ENCODE measurements at regions not wholly inside any gene's neighbourhood (a gene's known extent, or its start where the extent isn't known, plus 50 kb on each side); places are given as distances from the start of the nearest gene placed in this dataset.

DNA sequence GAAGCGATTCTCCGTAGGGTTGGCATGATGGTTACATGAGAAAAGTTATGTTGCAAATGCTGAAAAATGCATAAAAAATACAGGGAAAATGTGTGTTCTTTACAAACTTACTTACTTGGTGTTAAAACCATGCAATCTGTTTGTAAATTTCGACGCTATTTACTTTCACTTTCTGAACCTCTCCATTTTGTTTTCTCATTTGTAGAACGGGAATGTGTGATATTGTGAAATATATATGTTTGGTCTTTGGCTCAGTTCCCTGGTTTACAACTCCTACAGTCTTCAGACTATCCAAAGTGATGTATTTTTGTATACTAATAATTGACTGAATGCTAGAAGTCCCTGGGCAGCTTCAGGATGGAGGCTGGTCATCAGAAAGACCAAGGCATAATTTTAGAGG is 982.3 kb downstream of the ADGRL2 start:
- TF ChIP-seq RAD21 (IDR thresholded peaks at IDR 0.05; ENCODE audit: low read length), result no peak
- TF ChIP-seq SMC3 (IDR thresholded peaks at IDR 0.05; ENCODE audit: low read depth, low read length), result no peak
- no peak for TF ChIP-seq MXI1 (IDR thresholded peaks at IDR 0.05; ENCODE audit: borderline replicate concordance, low read depth, low read length)
- no peak for TF ChIP-seq CTCF (conservative IDR thresholded peaks at IDR 0.05; ENCODE audit: low read depth, low read length)
- no peak for TF ChIP-seq MAZ (IDR thresholded peaks at IDR 0.05; ENCODE audit: borderline replicate concordance, low read depth, low read length)
- TF ChIP-seq POLR2A (IDR thresholded peaks at IDR 0.05; ENCODE audit: low read depth, low read length), result no peak
- no peak for TF ChIP-seq RCOR1 (IDR thresholded peaks at IDR 0.05; ENCODE audit: insufficient replicate concordance, low read length)
- TF ChIP-seq CEBPB (IDR thresholded peaks at IDR 0.05; ENCODE audit: low read depth, low read length), result no peak
- TF ChIP-seq BHLHE40 (IDR thresholded peaks at IDR 0.05; ENCODE audit: low read depth, low read length), result no peak
- TF ChIP-seq MAFK (IDR thresholded peaks at IDR 0.05; ENCODE audit: low read depth, low read length), result no peak
- no peak for TF ChIP-seq RFX5 (IDR thresholded peaks at IDR 0.05; ENCODE audit: low read depth, low read length)
- TF ChIP-seq, protein P1, sequence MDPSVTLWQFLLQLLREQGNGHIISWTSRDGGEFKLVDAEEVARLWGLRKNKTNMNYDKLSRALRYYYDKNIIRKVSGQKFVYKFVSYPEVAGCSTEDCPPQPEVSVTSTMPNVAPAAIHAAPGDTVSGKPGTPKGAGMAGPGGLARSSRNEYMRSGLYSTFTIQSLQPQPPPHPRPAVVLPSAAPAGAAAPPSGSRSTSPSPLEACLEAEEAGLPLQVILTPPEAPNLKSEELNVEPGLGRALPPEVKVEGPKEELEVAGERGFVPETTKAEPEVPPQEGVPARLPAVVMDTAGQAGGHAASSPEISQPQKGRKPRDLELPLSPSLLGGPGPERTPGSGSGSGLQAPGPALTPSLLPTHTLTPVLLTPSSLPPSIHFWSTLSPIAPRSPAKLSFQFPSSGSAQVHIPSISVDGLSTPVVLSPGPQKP (IDR thresholded peaks at IDR 0.05; ENCODE audit: borderline replicate concordance, low read depth, low read length), result no peak
- TF ChIP-seq NFE2L2 (IDR thresholded peaks at IDR 0.05; ENCODE audit: low read depth, low read length), result no peak
